Stimulated activated CD4-positive, alpha-beta T cell treated with anti-CD3 and anti-CD28 coated beads, Interleukin-2, amount 100 ng/mL, for 24 hours (primary cell): ENCODE measurements at regions not wholly inside any gene's neighbourhood (a gene's known extent, or its start where the extent isn't known, plus 50 kb on each side); places are given as distances from the start of the nearest gene placed in this dataset.
A peak's percentile ranks its signal among the peaks of the same experiment; 100 is the strongest.

Experiments used
- DNase-seq, 2 donors: peaks; one replicate each; pipeline ENCODE4 v3.0.0-alpha.2; 2020

GRCh38 chr12:48409938-48410337 lies 59.2 kb upstream of the ZNF641 start:
- DNase-seq = peak in 1 of 2 donors; percentile 3

GRCh38 chr12:48413388-48413787 lies 59.0 kb upstream of the ANP32D start:
- DNase-seq = no peak

- DNase-seq = no peak
Observed at GRCh38 chr12:48414021-48414420, 58.3 kb upstream of the ANP32D start.

GRCh38 chr12:48419116-48419935 lies 53.0 kb upstream of the ANP32D start:
- DNase-seq = no peak

- DNase-seq = no peak
Observed at GRCh38 chr12:48420039-48420775, 52.2 kb upstream of the ANP32D start.

- no peak for DNase-seq
Observed at GRCh38 chr12:48422060-48422459, 50.3 kb upstream of the ANP32D start.
